Liver (tissue), 8 donors: ENCODE measurements at regions not wholly inside any gene's neighbourhood (a gene's known extent, or its start where the extent isn't known, plus 50 kb on each side); places are given as distances from the start of the nearest gene placed in this dataset.

Experiments
- DNase-seq: peaks from one replicate; pipeline ENCODE4 v3.0.0-alpha.2; 2017; ENCODE audit warnings: low spot score
- H3K27ac ChIP-seq, 2 donors: one replicate each; pipeline ENCODE4 v1.7.0; 2013; ENCODE audit warnings: inconsistent platforms in 2 of 2, low read length in 2 of 2, control low read depth in 1 of 2, low read depth in 1 of 2, mild to moderate bottlenecking in 1 of 2
- H3K27me3 ChIP-seq, 4 donors: one replicate each; pipeline versions ENCODE4 v1.6.1 to v1.7.0; 2013; ENCODE audit warnings: low read length in 3 of 4, inconsistent platforms in 1 of 4, mild to moderate bottlenecking in 1 of 4, moderate library complexity in 1 of 4; ENCODE audit not compliant: control insufficient read depth in 4 of 4, insufficient read depth in 4 of 4
- H3K36me3 ChIP-seq, 4 donors: one replicate each; pipeline versions ENCODE4 v1.6.1 to v1.7.0; 2013; ENCODE audit warnings: low read length in 3 of 4, mild to moderate bottlenecking in 3 of 4, low read depth in 1 of 4, moderate library complexity in 1 of 4; ENCODE audit not compliant: control insufficient read depth in 4 of 4, insufficient read depth in 3 of 4
- H3K4me1 ChIP-seq, 4 donors: one replicate each; pipeline versions ENCODE4 v1.6.1 to v1.7.0; 2013; ENCODE audit warnings: low read length in 3 of 4, mild to moderate bottlenecking in 3 of 4, moderate library complexity in 1 of 4; ENCODE audit not compliant: control insufficient read depth in 4 of 4, insufficient read depth in 4 of 4
- H3K4me3 ChIP-seq, 3 donors: one replicate each; pipeline versions ENCODE4 v1.6.1 to v1.7.0; 2013; ENCODE audit warnings: low read length in 3 of 3, control low read depth in 1 of 3, low read depth in 1 of 3, mild to moderate bottlenecking in 1 of 3
- H3K9ac ChIP-seq, 2 donors: one replicate each; pipeline ENCODE4 v1.7.0; 2013; ENCODE audit warnings: low read length in 2 of 2, mild to moderate bottlenecking in 2 of 2, moderate library complexity in 2 of 2, control low read depth in 1 of 2, low read depth in 1 of 2
- H3K9me3 ChIP-seq, 4 donors: one replicate each; pipeline versions ENCODE4 v1.6.1 to v1.7.0; 2013; ENCODE audit warnings: low read length in 3 of 4; ENCODE audit not compliant: control insufficient read depth in 4 of 4
- ATF3 ChIP-seq: IDR thresholded peaks from 2 replicates; pipeline ENCODE4 v1.6.1; 2016; ENCODE audit warnings: antibody characterized with exemption
- CTCF ChIP-seq: fragments of 150-350 bp; IDR thresholded peaks from 2 replicates; pipeline ENCODE4 v1.5.1; 2017; ENCODE audit warnings: improper control_type of control experiment, low read depth, low read length; ENCODE audit not compliant: missing input control
- EGR1 ChIP-seq, 2 donors: IDR thresholded peaks; 2 replicates each; pipeline ENCODE4 v1.6.1; 2016 to 2018; ENCODE audit warnings: antibody characterized with exemption in 2 of 2, low read depth in 2 of 2
- FOXA1 ChIP-seq: IDR thresholded peaks from 2 replicates; pipeline ENCODE4 v1.6.1; 2016; ENCODE audit warnings: antibody characterized with exemption
- FOXA2 ChIP-seq: IDR thresholded peaks from 2 replicates; pipeline ENCODE4 v1.6.1; 2016; ENCODE audit warnings: antibody characterized with exemption
- GABPA ChIP-seq, 2 donors: IDR thresholded peaks in 1 of 2; conservative IDR thresholded peaks in 1 of 2; 2 replicates each; pipeline ENCODE4 v1.6.1; 2016; ENCODE audit warnings: antibody characterized with exemption in 2 of 2, mild to moderate bottlenecking in 1 of 2, moderate library complexity in 1 of 2
- HNF4A ChIP-seq, 2 donors: conservative IDR thresholded peaks; 2 replicates each; pipeline ENCODE4 v1.6.1; 2016; ENCODE audit warnings: antibody characterized with exemption in 2 of 2, mild to moderate bottlenecking in 2 of 2
- JUND ChIP-seq, 2 donors: IDR thresholded peaks; 2 replicates each; pipeline ENCODE4 v1.6.1; 2016; ENCODE audit warnings: antibody characterized with exemption in 2 of 2
- MAX ChIP-seq: IDR thresholded peaks from 2 replicates; pipeline ENCODE4 v1.6.1; 2016; ENCODE audit warnings: antibody characterized with exemption
- NR2F2 ChIP-seq: IDR thresholded peaks from 2 replicates; pipeline ENCODE4 v1.6.1; 2016; ENCODE audit warnings: antibody characterized with exemption
- RAD21 ChIP-seq, 2 donors: IDR thresholded peaks; 2 replicates each; pipeline ENCODE4 v1.6.1; 2016; ENCODE audit warnings: antibody characterized with exemption in 2 of 2, mild to moderate bottlenecking in 2 of 2
- RXRA ChIP-seq, 2 donors: IDR thresholded peaks; 2 replicates each; pipeline ENCODE4 v1.6.1; 2017 to 2018; ENCODE audit warnings: antibody characterized with exemption in 2 of 2, mild to moderate bottlenecking in 1 of 2
- SP1 ChIP-seq: IDR thresholded peaks from 2 replicates; pipeline ENCODE4 v1.6.1; 2018; ENCODE audit warnings: antibody characterized with exemption, mild to moderate bottlenecking
- TAF1 ChIP-seq: conservative IDR thresholded peaks from 2 replicates; pipeline ENCODE4 v1.6.1; 2016; ENCODE audit warnings: antibody characterized with exemption, mild to moderate bottlenecking
- YY1 ChIP-seq: IDR thresholded peaks from 2 replicates; pipeline ENCODE4 v1.6.1; 2016; ENCODE audit warnings: antibody characterized with exemption, mild to moderate bottlenecking
- ZBTB33 ChIP-seq: IDR thresholded peaks from 2 replicates; pipeline ENCODE4 v1.6.1; 2016; ENCODE audit warnings: antibody characterized with exemption
- WGBS: extraction: QIAGEN DNeasy Blood & Tissue Kit; methylation state at CpG from one replicate; pipeline ENCODE4 v1.1.7; 2013; 5-methylcytosine and 5-hydroxymethylcytosine counted together
- donor health status: healthy.
- donor health status: healthy.
- donor health status: healthy.
- donor health status: healthy.
- donor health status: healthy.

- H3K4me3 ChIP-seq, result no peak overlapping the region
- H3K9me3 ChIP-seq, result peaks cover 0 to 4% (median 0%) of the 10 kb centered on the region in 4 donors
- WGBS, result 74% methylated on average over 2 of the region's 2 CpGs
- H3K9ac ChIP-seq, result no peak overlapping the region
- DNase-seq, result no peak
- no peaks in the 10 kb centered on the region for H3K4me1 ChIP-seq
- H3K27me3 ChIP-seq, result peaks cover 0 to 4% (median 0%) of the 10 kb centered on the region in 4 donors
- TF ChIP-seq ATF3 (no peak), YY1 (no peak)
- no peak overlapping the region for H3K27ac ChIP-seq
- no peaks in the 10 kb centered on the region for H3K36me3 ChIP-seq
Measured at GRCh38 chr20:39164642-39165041, 202.5 kb downstream of the DHX35 start.

GRCh38 chr20:39163993-39164392 lies 201.8 kb downstream of the DHX35 start:
- Histone ChIP-seq H3K4me1 (no peaks in the 10 kb centered on the region), H3K4me3 (no peak overlapping the region), H3K27ac (no peak overlapping the region), H3K36me3 (no peaks in the 10 kb centered on the region), H3K27me3 (peaks cover 0 to 4% (median 0%) of the 10 kb centered on the region in 4 donors), H3K9ac (no peak overlapping the region), H3K9me3 (peaks cover 0 to 4% (median 0%) of the 10 kb centered on the region in 4 donors)
- no peak for DNase-seq
- 84% methylated on average over 1 of the region's 1 CpG for WGBS
- TF ChIP-seq MAX (no peak), HNF4A (conservative IDR thresholded peaks at IDR 0.05) (no peak), CTCF (no peak), RAD21 (IDR thresholded peaks at IDR 0.05) (no peak), FOXA1 (no peak), JUND (IDR thresholded peaks at IDR 0.05) (no peak), YY1 (no peak), SP1 (no peak), NR2F2 (no peak), ATF3 (no peak), TAF1 (no peak), FOXA2 (no peak), RXRA (IDR thresholded peaks at IDR 0.05) (no peak), EGR1 (IDR thresholded peaks at IDR 0.05; ENCODE audit: low read depth in 2 of 2) (no peak), GABPA (IDR thresholded peaks at IDR 0.05 in 1 of 2, conservative IDR thresholded peaks at IDR 0.05 in 1 of 2) (no peak), ZBTB33 (no peak)
